HepG2 (cell line): ENCODE measurements at regions not wholly inside any gene's neighbourhood (a gene's known extent, or its start where the extent isn't known, plus 50 kb on each side); places are given as distances from the start of the nearest gene placed in this dataset.
A peak's percentile ranks its signal among the peaks of the same experiment; 100 is the strongest.

Experiments
- AKAP8 ChIP-seq: sonication (generic); formaldehyde crosslinking; IDR thresholded peaks from 2 replicates; pipeline ENCODE4 v1.5.1; 2020; ENCODE audit warnings: mild to moderate bottlenecking, missing genetic modification reagents
- CC2D1A ChIP-seq: sonication (generic); formaldehyde crosslinking; IDR thresholded peaks from 2 replicates; pipeline ENCODE4 v1.8.1; 2023; ENCODE audit warnings: mild to moderate bottlenecking, missing genetic modification reagents
- CEBPG ChIP-seq: IDR thresholded peaks from 2 replicates; pipeline ENCODE4 v1.6.1; 2016
- MAFK ChIP-seq, 2 experiments: IDR thresholded peaks in 1 of 2; conservative IDR thresholded peaks in 1 of 2; 2 replicates each; pipeline ENCODE4 v1.6.1; 2011; ENCODE audit warnings: improper control_type of control experiment in 2 of 2, low read length in 2 of 2
- MZF1 ChIP-seq: sonication (generic); formaldehyde crosslinking; IDR thresholded peaks from 2 replicates; pipeline ENCODE4 v1.8.1; 2023; ENCODE audit warnings: mild to moderate bottlenecking, missing genetic modification reagents, borderline replicate concordance
- NFATC3 ChIP-seq: sonication (generic); formaldehyde crosslinking; IDR thresholded peaks from 2 replicates; pipeline ENCODE4 v1.5.1; 2020; ENCODE audit warnings: mild to moderate bottlenecking, missing genetic modification reagents
- PRMT3 ChIP-seq: sonication (generic); formaldehyde crosslinking; IDR thresholded peaks from 2 replicates; pipeline ENCODE4 v1.8.1; 2022; ENCODE audit warnings: low read depth, mild to moderate bottlenecking, moderate library complexity, missing genetic modification reagents, borderline replicate concordance
- RELA ChIP-seq: sonication (generic); formaldehyde crosslinking; IDR thresholded peaks from 2 replicates; pipeline ENCODE4 v1.4.0; 2020; ENCODE audit warnings: missing genetic modification reagents
- RFXANK ChIP-seq: IDR thresholded peaks from 2 replicates; pipeline ENCODE4 v1.6.1; 2016
- RORA ChIP-seq: sonication (generic); formaldehyde crosslinking; IDR thresholded peaks from 2 replicates; pipeline ENCODE4 v1.5.0; 2020; ENCODE audit warnings: mild to moderate bottlenecking, missing genetic modification reagents, moderate library complexity
- SATB2 ChIP-seq: sonication (generic); formaldehyde crosslinking; IDR thresholded peaks from 2 replicates; pipeline ENCODE4 v1.5.0; 2020; ENCODE audit warnings: missing genetic modification reagents
- SRSF4 ChIP-seq: fragments of 200-400 bp; formaldehyde crosslinking; IDR thresholded peaks from one replicate; pipeline ENCODE4 v1.6.1; 2018; ENCODE audit warnings: mild to moderate bottlenecking, low read depth, low read length, moderate library complexity; ENCODE audit not compliant: poor library complexity, severe bottlenecking
- TAF1 ChIP-seq: sonication (generic); formaldehyde crosslinking; IDR thresholded peaks from 2 replicates; pipeline ENCODE4 v1.4.0; 2020; ENCODE audit warnings: missing genetic modification reagents
- TAF15 ChIP-seq: fragments of 200-400 bp; formaldehyde crosslinking; IDR thresholded peaks from one replicate; pipeline ENCODE4 v1.6.1; 2018; ENCODE audit warnings: mild to moderate bottlenecking, low read depth, low read length; ENCODE audit not compliant: poor library complexity, severe bottlenecking
- ZC3H4 ChIP-seq: sonication (generic); formaldehyde crosslinking; IDR thresholded peaks from 2 replicates; pipeline ENCODE4 v1.4.0; 2020; ENCODE audit warnings: missing genetic modification reagents, borderline replicate concordance
- ZNF101 ChIP-seq: sonication (generic); formaldehyde crosslinking; IDR thresholded peaks from 2 replicates; pipeline ENCODE4 v1.4.0; 2020; ENCODE audit warnings: mild to moderate bottlenecking, low read depth, missing genetic modification reagents, borderline replicate concordance
- ZNF12 ChIP-seq: sonication (generic); formaldehyde crosslinking; IDR thresholded peaks from 2 replicates; pipeline ENCODE4 v1.5.0; 2020; ENCODE audit warnings: missing genetic modification reagents
- ZNF251 ChIP-seq: sonication (generic); formaldehyde crosslinking; IDR thresholded peaks from 2 replicates; pipeline ENCODE4 v1.9.0; 2021; ENCODE audit warnings: mild to moderate bottlenecking, missing genetic modification reagents
- ZNF292 ChIP-seq: sonication (generic); formaldehyde crosslinking; IDR thresholded peaks from 2 replicates; pipeline ENCODE4 v1.8.1; 2022; ENCODE audit warnings: mild to moderate bottlenecking, low read depth, missing genetic modification reagents, borderline replicate concordance
- ZNF333 ChIP-seq: sonication (generic); formaldehyde crosslinking; IDR thresholded peaks from 2 replicates; pipeline ENCODE4 v1.4.0; 2020; ENCODE audit warnings: mild to moderate bottlenecking, missing genetic modification reagents, borderline replicate concordance
- ZNF343 ChIP-seq: sonication (generic); formaldehyde crosslinking; IDR thresholded peaks from 2 replicates; pipeline ENCODE4 v1.4.0; 2020; ENCODE audit warnings: mild to moderate bottlenecking, missing genetic modification reagents
- ZNF441 ChIP-seq: sonication (generic); formaldehyde crosslinking; IDR thresholded peaks from 2 replicates; pipeline ENCODE4 v1.7.0; 2021; ENCODE audit warnings: missing genetic modification reagents, borderline replicate concordance
- ZNF460 ChIP-seq: sonication (generic); formaldehyde crosslinking; IDR thresholded peaks from 2 replicates; pipeline ENCODE4 v1.5.1; 2020; ENCODE audit warnings: missing genetic modification reagents, mild to moderate bottlenecking, borderline replicate concordance
- ZNF546 ChIP-seq: sonication (generic); formaldehyde crosslinking; conservative IDR thresholded peaks from 2 replicates; pipeline ENCODE4 v1.8.1; 2023; ENCODE audit warnings: mild to moderate bottlenecking, missing genetic modification reagents
- ZNF547 ChIP-seq: sonication (generic); formaldehyde crosslinking; IDR thresholded peaks from 2 replicates; pipeline ENCODE4 v1.5.1; 2020; ENCODE audit warnings: mild to moderate bottlenecking, missing genetic modification reagents
- ZNF607 ChIP-seq: sonication (generic); formaldehyde crosslinking; IDR thresholded peaks from 2 replicates; pipeline ENCODE4 v1.5.1; 2020; ENCODE audit warnings: missing genetic modification reagents, mild to moderate bottlenecking, borderline replicate concordance
- ZNF615 ChIP-seq: sonication (generic); formaldehyde crosslinking; IDR thresholded peaks from 2 replicates; pipeline ENCODE4 v1.5.0; 2020; ENCODE audit warnings: mild to moderate bottlenecking, missing genetic modification reagents, borderline replicate concordance
- ZNF678 ChIP-seq: sonication (generic); formaldehyde crosslinking; IDR thresholded peaks from 2 replicates; pipeline ENCODE4 v1.4.0; 2020; ENCODE audit warnings: mild to moderate bottlenecking, missing genetic modification reagents
- ZNF792 ChIP-seq: IDR thresholded peaks from 2 replicates; pipeline ENCODE4 v1.6.1; 2016
- TF ChIP-seq, protein P1 (sequence below): sonication (generic); formaldehyde crosslinking; IDR thresholded peaks from 2 replicates; pipeline ENCODE4 v1.4.0; 2020; ENCODE audit warnings: mild to moderate bottlenecking, missing genetic modification reagents
- TF ChIP-seq, protein P2 (sequence below): sonication (generic); formaldehyde crosslinking; IDR thresholded peaks from 2 replicates; pipeline ENCODE4 v1.8.0; 2022; ENCODE audit warnings: mild to moderate bottlenecking, missing genetic modification reagents, moderate library complexity

DNA sequence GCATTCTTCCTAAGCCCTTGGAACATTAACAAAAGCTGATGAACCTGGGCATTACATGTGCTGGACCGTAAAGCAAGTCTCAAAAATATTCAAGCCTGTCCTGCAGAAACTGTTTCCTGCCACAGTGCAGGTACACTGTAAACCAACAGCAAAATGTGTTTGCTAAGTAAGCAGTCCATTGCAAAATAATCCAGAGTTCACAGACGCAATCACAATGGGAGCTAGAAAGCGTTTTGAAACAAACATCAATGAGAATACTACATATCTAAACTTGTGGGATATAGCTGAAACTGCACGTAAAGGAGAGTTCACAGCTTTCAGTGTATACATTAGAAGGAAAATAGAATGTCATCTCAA, 61.6 kb downstream of the RGS12 start (continued):
- peak; percentile 98 for TF ChIP-seq CEBPG
- no peak for TF ChIP-seq ZNF607
- TF ChIP-seq ZNF12 (CRISPR knock-in tag), result peak; percentile 78; the same call in 1 of the 2 replicates
- TF ChIP-seq MAFK (conservative IDR thresholded peaks at IDR 0.05 in 1 of 2, IDR thresholded peaks at IDR 0.05 in 1 of 2; ENCODE audit: low read length in 2 of 2), result peak; percentile 46 to 65; a peak in 3 of 4 replicates
- TF ChIP-seq NFATC3 (CRISPR knock-in tag), result no peak
- no peak for TF ChIP-seq ZNF547 (CRISPR knock-in tag)
- TF ChIP-seq MZF1 (CRISPR knock-in tag), result no peak
- no peak for TF ChIP-seq RELA
- TF ChIP-seq ZNF546 (CRISPR knock-in tag), result no peak
- no peak for TF ChIP-seq PRMT3
- no peak for TF ChIP-seq ZNF343 (CRISPR knock-in tag)
- TF ChIP-seq ZNF333 (CRISPR knock-in tag), result no peak
- no peak for TF ChIP-seq RORA (CRISPR knock-in tag)
- no peak for TF ChIP-seq SRSF4
- TF ChIP-seq ZNF460 (CRISPR knock-in tag), result peak; percentile 44; the same call in 1 of the 2 replicates
- no peak for TF ChIP-seq ZNF441 (CRISPR knock-in tag)
- TF ChIP-seq TAF15, result no peak
- no peak for TF ChIP-seq CC2D1A (CRISPR knock-in tag)
- TF ChIP-seq RFXANK (CRISPR knock-in tag), result no peak
- TF ChIP-seq ZNF615, result no peak
- TF ChIP-seq ZC3H4 (CRISPR knock-in tag), result no peak
- peak; percentile 4; the same call in 1 of the 2 replicates for TF ChIP-seq TAF1 (CRISPR knock-in tag)
- TF ChIP-seq, protein P1, sequence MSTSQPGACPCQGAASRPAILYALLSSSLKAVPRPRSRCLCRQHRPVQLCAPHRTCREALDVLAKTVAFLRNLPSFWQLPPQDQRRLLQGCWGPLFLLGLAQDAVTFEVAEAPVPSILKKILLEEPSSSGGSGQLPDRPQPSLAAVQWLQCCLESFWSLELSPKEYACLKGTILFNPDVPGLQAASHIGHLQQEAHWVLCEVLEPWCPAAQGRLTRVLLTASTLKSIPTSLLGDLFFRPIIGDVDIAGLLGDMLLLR (CRISPR knock-in tag), result no peak
- no peak for TF ChIP-seq ZNF678 (CRISPR knock-in tag)
- TF ChIP-seq ZNF251 (CRISPR knock-in tag), result no peak
- 0 out of 2 replicates have a peak, but pooled peaks have one; percentile 47 for TF ChIP-seq ZNF101
- peak; percentile 99 for TF ChIP-seq ZNF292 (CRISPR knock-in tag)
- no peak for TF ChIP-seq SATB2 (CRISPR knock-in tag)
- TF ChIP-seq, protein P2, sequence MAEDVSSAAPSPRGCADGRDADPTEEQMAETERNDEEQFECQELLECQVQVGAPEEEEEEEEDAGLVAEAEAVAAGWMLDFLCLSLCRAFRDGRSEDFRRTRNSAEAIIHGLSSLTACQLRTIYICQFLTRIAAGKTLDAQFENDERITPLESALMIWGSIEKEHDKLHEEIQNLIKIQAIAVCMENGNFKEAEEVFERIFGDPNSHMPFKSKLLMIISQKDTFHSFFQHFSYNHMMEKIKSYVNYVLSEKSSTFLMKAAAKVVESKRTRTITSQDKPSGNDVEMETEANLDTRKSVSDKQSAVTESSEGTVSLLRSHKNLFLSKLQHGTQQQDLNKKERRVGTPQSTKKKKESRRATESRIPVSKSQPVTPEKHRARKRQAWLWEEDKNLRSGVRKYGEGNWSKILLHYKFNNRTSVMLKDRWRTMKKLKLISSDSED, result no peak
- TF ChIP-seq AKAP8, result no peak
- TF ChIP-seq ZNF792 (CRISPR knock-in tag), result peak; percentile 91
